ENCODE measurements at regions not wholly inside any gene's neighbourhood (a gene's known extent, or its start where the extent isn't known, plus 50 kb on each side); places are given as distances from the start of the nearest gene placed in this dataset.

DNA sequence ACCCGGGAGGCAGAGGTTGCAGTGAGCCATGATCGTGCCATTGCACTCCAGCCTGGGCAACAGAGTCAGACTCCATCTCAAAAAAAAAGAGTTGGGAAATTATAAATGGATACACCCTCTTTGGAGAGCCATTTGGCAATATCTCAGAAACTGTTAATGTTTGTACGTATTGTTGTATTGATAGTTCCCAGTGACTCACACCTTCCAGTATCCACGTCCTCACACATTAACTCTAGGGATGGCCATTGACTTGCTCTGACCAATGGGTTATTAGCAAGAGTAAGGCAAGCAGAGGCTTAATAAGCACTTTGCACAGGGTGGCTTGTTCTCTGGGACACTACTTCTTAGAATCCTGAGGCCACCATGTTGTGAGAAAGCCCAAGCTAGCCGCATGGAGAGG lies 107.6 kb upstream of the LHX1 start:
- TF ChIP-seq POLR2AphosphoS5 (IDR thresholded peaks at IDR 0.05) (no peak), POLR2A (IDR thresholded peaks at IDR 0.05) (no peak)
- TF ChIP-seq, protein P1, sequence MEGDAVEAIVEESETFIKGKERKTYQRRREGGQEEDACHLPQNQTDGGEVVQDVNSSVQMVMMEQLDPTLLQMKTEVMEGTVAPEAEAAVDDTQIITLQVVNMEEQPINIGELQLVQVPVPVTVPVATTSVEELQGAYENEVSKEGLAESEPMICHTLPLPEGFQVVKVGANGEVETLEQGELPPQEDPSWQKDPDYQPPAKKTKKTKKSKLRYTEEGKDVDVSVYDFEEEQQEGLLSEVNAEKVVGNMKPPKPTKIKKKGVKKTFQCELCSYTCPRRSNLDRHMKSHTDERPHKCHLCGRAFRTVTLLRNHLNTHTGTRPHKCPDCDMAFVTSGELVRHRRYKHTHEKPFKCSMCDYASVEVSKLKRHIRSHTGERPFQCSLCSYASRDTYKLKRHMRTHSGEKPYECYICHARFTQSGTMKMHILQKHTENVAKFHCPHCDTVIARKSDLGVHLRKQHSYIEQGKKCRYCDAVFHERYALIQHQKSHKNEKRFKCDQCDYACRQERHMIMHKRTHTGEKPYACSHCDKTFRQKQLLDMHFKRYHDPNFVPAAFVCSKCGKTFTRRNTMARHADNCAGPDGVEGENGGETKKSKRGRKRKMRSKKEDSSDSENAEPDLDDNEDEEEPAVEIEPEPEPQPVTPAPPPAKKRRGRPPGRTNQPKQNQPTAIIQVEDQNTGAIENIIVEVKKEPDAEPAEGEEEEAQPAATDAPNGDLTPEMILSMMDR (IDR thresholded peaks at IDR 0.05): no peak

Data from suprapubic skin (tissue), 4 donors.